ENCODE measurements at regions not wholly inside any gene's neighbourhood (a gene's known extent, or its start where the extent isn't known, plus 50 kb on each side); places are given as distances from the start of the nearest gene placed in this dataset.

DNA sequence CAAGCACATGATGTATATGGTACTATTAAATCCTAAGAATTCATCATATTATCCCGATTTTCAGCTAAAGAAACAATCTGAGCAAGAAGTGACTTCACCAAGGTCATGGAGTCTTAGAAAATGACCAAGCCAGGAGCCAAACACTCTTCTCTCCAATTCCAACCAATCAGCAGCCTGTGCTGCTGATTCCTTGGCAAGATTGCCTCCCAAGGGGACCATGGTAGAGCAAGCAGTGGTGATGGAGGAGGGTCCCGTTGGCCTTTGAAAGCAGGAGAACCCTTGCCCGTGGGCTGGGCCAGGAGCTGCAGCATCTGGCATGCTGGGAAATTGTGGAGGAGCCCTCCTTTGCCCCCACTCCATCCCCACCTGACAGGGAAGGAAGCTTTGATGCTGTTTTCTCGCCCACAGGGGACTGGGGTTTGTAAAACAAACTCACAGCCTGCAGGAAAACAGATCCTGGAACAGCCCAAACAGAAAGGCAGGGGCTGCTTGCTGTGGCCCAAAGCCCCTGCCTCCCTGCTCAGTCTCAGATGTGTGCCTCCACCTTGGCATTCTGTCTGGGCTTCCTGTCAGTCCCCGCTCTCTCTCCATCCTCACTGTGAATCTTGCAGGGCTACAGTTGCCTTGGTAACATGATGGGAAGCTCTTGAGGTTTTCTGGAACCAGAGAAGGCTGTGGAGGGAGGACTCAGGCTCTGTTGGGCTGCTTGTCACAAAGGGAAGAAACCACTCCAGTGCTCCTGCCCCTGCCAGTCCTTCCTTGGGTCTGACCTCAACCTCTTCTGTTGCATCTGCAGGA, 70.8 kb upstream of the HSPA9 start:
- Histone ChIP-seq H4K8ac (ENCODE audit: low read depth in 2 of 2, low read length in 2 of 2) (no peak overlapping the region), H3K79me1 (ENCODE audit: low read depth in 1 of 2, low read length in 2 of 2) (no peaks in the 10 kb centered on the region), H3K9me3 (ENCODE audit: control insufficient read depth, insufficient read depth, low read length) (no peaks in the 10 kb centered on the region), H2BK5ac (ENCODE audit: low read depth, low read length, poor library complexity, severe bottlenecking) (no peak overlapping the region), H2AK9ac (replicated peaks; ENCODE audit: low read depth, low read length, poor library complexity) (no peak overlapping the region), H3K56ac (ENCODE audit: extremely low read depth, insufficient read depth, low read length) (no peak overlapping the region), H3K4me2 (ENCODE audit: low read depth, low read length) (no peak overlapping the region), H3K27me3 (ENCODE audit: control insufficient read depth, insufficient read depth, low read length) (peaks cover 48% of the 10 kb centered on the region), H3K27ac (ENCODE audit: insufficient read depth, low read length) (no peak overlapping the region), H4K5ac (ENCODE audit: low read depth, low read length) (no peak overlapping the region), H3K4ac (ENCODE audit: low read depth, low read length) (no peak overlapping the region), H3K9me1 (ENCODE audit: insufficient read depth, low read length) (no peaks in the 10 kb centered on the region), H4K20me1 (ENCODE audit: insufficient read depth, low read length) (no peaks in the 10 kb centered on the region), H3K4me1 (ENCODE audit: control insufficient read depth, insufficient read depth, low read length) (peaks cover 2% of the 10 kb centered on the region; the same call in 1 of the 2 replicates), H2BK20ac (ENCODE audit: low read depth, low read length) (no peak overlapping the region), H2BK15ac (ENCODE audit: low read depth, low read length) (no peak overlapping the region), H3K23ac (ENCODE audit: low read depth, low read length) (no peak overlapping the region), H3K4me3 (ENCODE audit: insufficient read depth, low read depth, low read length) (no peak overlapping the region), H3K14ac (replicated peaks; ENCODE audit: low read depth, low read length) (no peak overlapping the region), H4K91ac (ENCODE audit: insufficient read depth, low read depth, low read length) (no peak overlapping the region), H2AK5ac (ENCODE audit: low read depth, low read length) (no peak overlapping the region), H2AFZ (replicated peaks; ENCODE audit: low read length, poor library complexity) (no peak overlapping the region), H2BK120ac (ENCODE audit: low read depth, low read length) (no peak overlapping the region), H3K36me3 (ENCODE audit: control insufficient read depth, insufficient read depth, low read length) (no peaks in the 10 kb centered on the region), H3K9ac (ENCODE audit: low read depth, low read length) (no peak overlapping the region), H3K18ac (ENCODE audit: low read depth, low read length) (no peak overlapping the region)
- DNase-seq: no peak
- intact Hi-C loops (cut with micrococcal nuclease): loop anchor here (10.0 kb wide), 1 partner anchor 509 kb away; no protein-coding TSS in a partner anchor
- dilution Hi-C loops (cut with HindIII; ENCODE audit: low sequenced_read_pairs, unreplicated experiment): no loop called here
- CTCF ChIA-PET: no interaction called here
- in situ Hi-C loops (cut with MboI; ENCODE audit: low sequenced_read_pairs): loop anchor here (10.0 kb wide), 1 partner anchor 619 kb away; no protein-coding TSS in a partner anchor
- WGBS, 2 experiments (ENCODE audit: extremely low coverage in 2 of 2, insufficient read length in 1 of 2): 50% methylated on average over 1 of the region's 5 CpGs; no CpG with 5 or more reads in 1 of the 2 experiments
- ATAC-seq (ENCODE audit: low read depth): no peak
- BruUV-seq (replicated peaks): no TSS peak
- POLR2A ChIA-PET (ENCODE audit: unreplicated experiment): no interaction called here
- no peak for TF ChIP-seq POLR2A (IDR thresholded peaks at IDR 0.05; ENCODE audit: low read depth, low read length)
- TF ChIP-seq RAD21 (IDR thresholded peaks at IDR 0.05; ENCODE audit: low read length): no peak
- TF ChIP-seq SMC3 (IDR thresholded peaks at IDR 0.05; ENCODE audit: low read depth, low read length): no peak
- no peak for TF ChIP-seq NFE2L2 (IDR thresholded peaks at IDR 0.05; ENCODE audit: low read depth, low read length)
- no peak for TF ChIP-seq RCOR1 (IDR thresholded peaks at IDR 0.05; ENCODE audit: insufficient replicate concordance, low read length)
- TF ChIP-seq MXI1 (IDR thresholded peaks at IDR 0.05; ENCODE audit: borderline replicate concordance, low read depth, low read length): no peak
- no peak for TF ChIP-seq CHD1 (IDR thresholded peaks at IDR 0.05; ENCODE audit: low read depth, low read length)
- no peak for TF ChIP-seq RFX5 (IDR thresholded peaks at IDR 0.05; ENCODE audit: low read depth, low read length)
- TF ChIP-seq BHLHE40 (IDR thresholded peaks at IDR 0.05; ENCODE audit: low read depth, low read length): no peak

Measured in IMR-90 (cell line).